Esophagus squamous epithelium (tissue), 5 donors: ENCODE measurements at regions not wholly inside any gene's neighbourhood (a gene's known extent, or its start where the extent isn't known, plus 50 kb on each side); places are given as distances from the start of the nearest gene placed in this dataset.

Experiments used
- DNase-seq: peaks from one replicate; lab custom pipeline; 2025; lab: John Stamatoyannopoulos, UW
- H3K27ac ChIP-seq, 4 donors: fragments of 200-600 bp; sonication (generic); one replicate each; pipeline ENCODE4 v1.5.1; 2016 to 2019; ENCODE audit warnings: mild to moderate bottlenecking in 1 of 4
- H3K27me3 ChIP-seq, 4 donors: fragments of 200-600 bp; sonication (generic); 1 replicate in 3 of 4; 2 replicates in 1 of 4; pipeline versions ENCODE4 v1.5.1 to v1.6.0; 2017 to 2021; ENCODE audit warnings: antibody characterized with exemption in 1 of 4
- H3K36me3 ChIP-seq, 3 donors: fragments of 200-600 bp; sonication (generic); one replicate each; pipeline ENCODE4 v1.5.1; 2016 to 2019
- H3K4me1 ChIP-seq, 3 donors: fragments of 200-600 bp; sonication (generic); one replicate each; pipeline ENCODE4 v1.5.1; 2017 to 2019
- H3K4me3 ChIP-seq, 4 donors: fragments of 200-600 bp; sonication (generic); 1 replicate in 3 of 4; 2 replicates in 1 of 4; pipeline ENCODE4 v1.5.1; 2016 to 2019; ENCODE audit warnings: mild to moderate bottlenecking in 2 of 4, moderate library complexity in 1 of 4
- H3K9me3 ChIP-seq, 3 donors: fragments of 200-600 bp; sonication (generic); one replicate each; pipeline ENCODE4 v1.5.1; 2016 to 2019
- POLR2A ChIP-seq, 4 donors: fragments of 450-650 bp; IDR thresholded peaks; one replicate each; pipeline ENCODE4 v1.6.1; 2017; ENCODE audit warnings: antibody characterized with exemption in 4 of 4, mild to moderate bottlenecking in 4 of 4, moderate library complexity in 3 of 4
- WGBS, 2 donors: methylation state at CpG; one replicate each; pipeline ENCODE4 v1.1.5; 2018; 5-methylcytosine and 5-hydroxymethylcytosine counted together
- intact Hi-C: fragments of 100-400 bp; cut with DNase I; formaldehyde crosslinking; loops from one replicate; pipeline ENCODE4 v1.15.0; 2022
- TF ChIP-seq, protein P1 (sequence below), 6 experiments: fragments of 450-650 bp in 4 of 6; fragments of 200-600 bp in 2 of 6; sonication (generic) in 2 of 6; IDR thresholded peaks; one replicate each; pipeline ENCODE4 v1.5.1; 2016 to 2019; ENCODE audit warnings: antibody characterized with exemption in 6 of 6, mild to moderate bottlenecking in 4 of 6, moderate library complexity in 4 of 6
- donor health status: DM: yes; HTN: yes; CAD: no.

DNA sequence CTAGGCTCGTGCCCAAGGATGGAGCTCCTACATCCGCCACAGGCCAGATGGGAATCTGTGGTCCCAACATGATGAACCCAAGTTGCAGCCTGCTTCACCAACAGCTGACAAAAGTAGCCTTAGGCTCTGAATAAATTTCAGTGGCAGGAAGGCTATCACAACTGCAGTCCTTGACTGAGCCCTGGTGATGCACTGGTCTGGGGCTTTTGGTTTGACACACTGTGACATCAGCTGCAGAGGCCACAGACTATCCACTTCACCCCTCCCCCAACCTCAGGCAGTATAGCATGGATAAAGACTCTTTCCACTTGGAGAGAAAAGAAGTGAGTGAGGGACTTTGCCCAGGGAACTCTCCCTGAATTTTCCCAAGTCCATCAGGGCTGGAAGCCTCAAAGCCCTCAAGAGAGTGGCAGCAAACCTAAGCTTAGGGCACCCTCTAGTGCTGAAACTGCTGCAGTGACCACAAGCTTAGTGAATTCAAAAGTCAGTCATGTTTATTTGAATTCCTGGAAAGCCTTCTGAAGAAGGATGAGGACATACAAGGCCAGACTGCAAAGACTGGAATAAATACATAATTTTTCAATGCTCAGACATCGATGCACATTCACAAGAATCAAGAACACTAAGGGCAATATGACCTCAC lies 135.0 kb upstream of the TENT5D start:
- Histone ChIP-seq H3K4me1 (no peaks in the 10 kb centered on the region), H3K4me3 (no peak overlapping the region), H3K9me3 (no peaks in the 10 kb centered on the region), H3K36me3 (no peaks in the 10 kb centered on the region), H3K27ac (no peak overlapping the region), H3K27me3 (no peaks in the 10 kb centered on the region)
- intact Hi-C loops = no loop called here
- DNase-seq = no peak
- 7 to 29% methylated on average over 1 of the region's 3 CpGs for WGBS, 2 donors
- no peak for TF ChIP-seq POLR2A (IDR thresholded peaks at IDR 0.05)
- TF ChIP-seq, protein P1, sequence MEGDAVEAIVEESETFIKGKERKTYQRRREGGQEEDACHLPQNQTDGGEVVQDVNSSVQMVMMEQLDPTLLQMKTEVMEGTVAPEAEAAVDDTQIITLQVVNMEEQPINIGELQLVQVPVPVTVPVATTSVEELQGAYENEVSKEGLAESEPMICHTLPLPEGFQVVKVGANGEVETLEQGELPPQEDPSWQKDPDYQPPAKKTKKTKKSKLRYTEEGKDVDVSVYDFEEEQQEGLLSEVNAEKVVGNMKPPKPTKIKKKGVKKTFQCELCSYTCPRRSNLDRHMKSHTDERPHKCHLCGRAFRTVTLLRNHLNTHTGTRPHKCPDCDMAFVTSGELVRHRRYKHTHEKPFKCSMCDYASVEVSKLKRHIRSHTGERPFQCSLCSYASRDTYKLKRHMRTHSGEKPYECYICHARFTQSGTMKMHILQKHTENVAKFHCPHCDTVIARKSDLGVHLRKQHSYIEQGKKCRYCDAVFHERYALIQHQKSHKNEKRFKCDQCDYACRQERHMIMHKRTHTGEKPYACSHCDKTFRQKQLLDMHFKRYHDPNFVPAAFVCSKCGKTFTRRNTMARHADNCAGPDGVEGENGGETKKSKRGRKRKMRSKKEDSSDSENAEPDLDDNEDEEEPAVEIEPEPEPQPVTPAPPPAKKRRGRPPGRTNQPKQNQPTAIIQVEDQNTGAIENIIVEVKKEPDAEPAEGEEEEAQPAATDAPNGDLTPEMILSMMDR (IDR thresholded peaks at IDR 0.05) = peak in 1 of 6 experiments; percentile 26

- no peaks in the 10 kb centered on the region for H3K36me3 ChIP-seq
- H3K4me1 ChIP-seq = no peaks in the 10 kb centered on the region
- no peak overlapping the region for H3K27ac ChIP-seq
- no peak overlapping the region for H3K4me3 ChIP-seq
- H3K9me3 ChIP-seq = no peaks in the 10 kb centered on the region
- TF ChIP-seq, protein P1 (IDR thresholded peaks at IDR 0.05) = no peak
- TF ChIP-seq POLR2A (IDR thresholded peaks at IDR 0.05) = no peak
- DNase-seq = no peak
- intact Hi-C loops = no loop called here
- H3K27me3 ChIP-seq = no peaks in the 10 kb centered on the region
Measured at GRCh38 chrX:80290834-80291233, 129.4 kb upstream of the TENT5D start.

GRCh38 chrX:80293354-80293753 lies 126.9 kb upstream of the TENT5D start:
- no peaks in the 10 kb centered on the region for H3K9me3 ChIP-seq
- DNase-seq = no peak
- no peaks in the 10 kb centered on the region for H3K36me3 ChIP-seq
- no peaks in the 10 kb centered on the region for H3K4me1 ChIP-seq
- 71 to 100% methylated on average over 1 of the region's 1 CpG for WGBS, 2 donors
- H3K27ac ChIP-seq = no peak overlapping the region
- H3K27me3 ChIP-seq = no peaks in the 10 kb centered on the region
- no peak overlapping the region for H3K4me3 ChIP-seq
- TF ChIP-seq, protein P1 (IDR thresholded peaks at IDR 0.05) = no peak
- TF ChIP-seq POLR2A (IDR thresholded peaks at IDR 0.05) = no peak
- intact Hi-C loops = no loop called here

GRCh38 chrX:80306007-80306406 lies 114.2 kb upstream of the TENT5D start:
- 45% methylated on average over 1 of the region's 1 CpG; no CpG with 5 or more reads in 1 of the 2 donors for WGBS, 2 donors
- intact Hi-C loops = no loop called here
- no peak overlapping the region for H3K27ac ChIP-seq

GRCh38 chrX:80312448-80312847 lies 107.8 kb upstream of the TENT5D start:
- no peaks in the 10 kb centered on the region for H3K4me1 ChIP-seq
- TF ChIP-seq POLR2A (IDR thresholded peaks at IDR 0.05) = no peak
- TF ChIP-seq, protein P1 (IDR thresholded peaks at IDR 0.05) = no peak
- no peak overlapping the region for H3K4me3 ChIP-seq
- no peaks in the 10 kb centered on the region for H3K36me3 ChIP-seq
- intact Hi-C loops = no loop called here
- no peaks in the 10 kb centered on the region for H3K9me3 ChIP-seq
- no peak overlapping the region for H3K27ac ChIP-seq
- DNase-seq = no peak
- 73 to 75% methylated on average over 1 to 3 of the region's 3 CpGs for WGBS, 2 donors
- H3K27me3 ChIP-seq = no peaks in the 10 kb centered on the region

More at GRCh38 chrX:80306007-80306406, 114.2 kb upstream of the TENT5D start:
- DNase-seq = no peak
- Histone ChIP-seq H3K36me3 (no peaks in the 10 kb centered on the region), H3K27me3 (no peaks in the 10 kb centered on the region), H3K4me1 (no peaks in the 10 kb centered on the region), H3K9me3 (peaks cover 0 to 3% (median 0%) of the 10 kb centered on the region in 3 donors), H3K4me3 (no peak overlapping the region)
- no peak for TF ChIP-seq POLR2A (IDR thresholded peaks at IDR 0.05)
- TF ChIP-seq, protein P1 (IDR thresholded peaks at IDR 0.05) = no peak
